LNCaP clone FGC (cell line): ENCODE measurements at regions not wholly inside any gene's neighbourhood (a gene's known extent, or its start where the extent isn't known, plus 50 kb on each side); places are given as distances from the start of the nearest gene placed in this dataset.

Experiments
- DNase-seq: peaks from one replicate; pipeline ENCODE4 v3.0.0-alpha.2; 2011; ENCODE audit warnings: low read depth
- H3K4me3 ChIP-seq: 2 replicates; pipeline ENCODE4 v1.5.1; 2011; ENCODE audit warnings: mild to moderate bottlenecking, low read depth, low read length, control low read depth
- CTCF ChIP-seq: IDR thresholded peaks from 2 replicates; pipeline ENCODE4 v1.5.1; 2012; ENCODE audit warnings: mild to moderate bottlenecking; ENCODE audit not compliant: control insufficient read depth, insufficient read depth; ENCODE audit errors: extremely low read depth

- no peak for TF ChIP-seq CTCF
- no peak for DNase-seq
- H3K4me3 ChIP-seq: no peak overlapping the region
Observed at GRCh38 chr16:87189426-87189825, 127.8 kb downstream of the C16orf95 start.

GRCh38 chr16:87190288-87191230 lies 126.6 kb downstream of the C16orf95 start:
- TF ChIP-seq CTCF: peak; percentile 20
- no peak overlapping the region for H3K4me3 ChIP-seq
- no peak for DNase-seq

GRCh38 chr16:87192452-87193073 lies 124.6 kb downstream of the C16orf95 start:
- H3K4me3 ChIP-seq: no peak overlapping the region
- TF ChIP-seq CTCF: no peak
- DNase-seq: no peak

GRCh38 chr16:87194172-87194571 lies 123.0 kb downstream of the C16orf95 start:
- no peak for DNase-seq

DNA sequence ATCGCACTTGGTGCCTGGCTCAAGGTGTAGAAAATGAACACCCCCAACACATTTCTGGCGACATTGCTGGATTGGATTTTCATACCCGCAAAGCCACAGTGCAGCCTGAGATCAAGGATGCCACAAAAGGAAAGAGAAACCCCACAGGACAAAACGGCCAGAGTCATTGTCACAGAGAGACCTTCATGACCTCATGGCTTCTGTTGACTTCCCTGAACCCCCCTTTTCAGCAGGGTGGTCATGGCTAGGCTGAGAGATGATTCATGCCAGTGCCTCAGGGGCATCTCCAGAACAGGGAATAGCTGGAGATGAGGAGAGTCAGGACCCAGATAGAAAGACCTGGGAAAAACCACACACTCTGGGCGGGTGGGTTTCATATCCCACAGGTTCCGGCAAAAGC lies 122.0 kb downstream of the C16orf95 start:
- no peak for TF ChIP-seq CTCF
- H3K4me3 ChIP-seq: no peak overlapping the region
- no peak for DNase-seq

More at GRCh38 chr16:87194172-87194571, 123.0 kb downstream of the C16orf95 start:
- no peak overlapping the region for H3K4me3 ChIP-seq
- TF ChIP-seq CTCF: no peak

DNA sequence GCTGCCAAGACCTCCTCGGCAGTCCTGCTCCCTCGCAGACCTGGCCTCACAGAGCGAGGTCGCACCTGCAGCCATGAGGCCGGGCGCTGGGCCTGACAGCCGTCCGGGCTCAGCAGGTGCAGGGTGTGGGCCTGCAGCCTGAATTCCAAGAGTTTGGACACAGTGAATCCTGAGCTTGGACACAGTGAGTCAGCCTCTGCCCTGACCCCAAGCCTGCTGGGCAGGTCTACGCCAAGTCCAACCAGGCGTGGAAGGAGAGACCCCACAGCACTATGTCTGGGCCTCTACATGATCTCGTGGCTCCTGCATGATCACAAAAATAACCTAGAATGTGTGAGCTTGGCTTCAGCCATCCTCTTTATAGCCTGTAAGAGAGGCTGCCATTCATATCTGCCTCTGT lies 121.0 kb downstream of the C16orf95 start:
- no peak for TF ChIP-seq CTCF
- DNase-seq: no peak
- no peak overlapping the region for H3K4me3 ChIP-seq
